ENCODE measurements at regions not wholly inside any gene's neighbourhood (a gene's known extent, or its start where the extent isn't known, plus 50 kb on each side); places are given as distances from the start of the nearest gene placed in this dataset.
A peak's percentile ranks its signal among the peaks of the same experiment; 100 is the strongest.

DNA sequence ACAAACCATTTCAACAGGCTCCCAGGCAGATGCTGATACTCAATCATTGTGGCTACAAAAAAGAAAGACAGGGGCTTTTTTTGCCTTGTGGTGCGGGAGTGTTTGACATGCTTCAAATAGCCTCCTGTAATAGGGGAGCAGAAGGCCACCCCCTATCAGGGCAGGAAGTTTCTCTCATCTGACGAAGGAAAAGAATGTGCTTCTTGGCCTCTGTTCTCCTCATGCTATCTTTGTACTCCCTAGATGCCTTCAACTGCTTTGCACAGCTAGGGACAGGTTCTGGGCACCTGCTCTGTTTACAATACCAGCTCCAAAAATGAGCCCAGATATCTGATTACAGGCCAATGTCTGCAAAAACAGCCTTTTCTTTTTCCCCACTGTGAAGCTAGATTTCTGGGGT lies 391.1 kb downstream of the STIM2 start:
- Histone ChIP-seq H3K36me3 (no peaks in the 10 kb centered on the region), H3K27me3 (no peaks in the 10 kb centered on the region), H3K27ac (no peak overlapping the region), H3K4me1 (no peaks in the 10 kb centered on the region), H3K4me3 (no peak overlapping the region), H3K9me3 (no peaks in the 10 kb centered on the region)
- no peak for DNase-seq
- 37 to 47% methylated on average over 2 of the region's 2 CpGs for WGBS, 2 donors
- FAIRE-seq: no peak
- TF ChIP-seq, protein P1, sequence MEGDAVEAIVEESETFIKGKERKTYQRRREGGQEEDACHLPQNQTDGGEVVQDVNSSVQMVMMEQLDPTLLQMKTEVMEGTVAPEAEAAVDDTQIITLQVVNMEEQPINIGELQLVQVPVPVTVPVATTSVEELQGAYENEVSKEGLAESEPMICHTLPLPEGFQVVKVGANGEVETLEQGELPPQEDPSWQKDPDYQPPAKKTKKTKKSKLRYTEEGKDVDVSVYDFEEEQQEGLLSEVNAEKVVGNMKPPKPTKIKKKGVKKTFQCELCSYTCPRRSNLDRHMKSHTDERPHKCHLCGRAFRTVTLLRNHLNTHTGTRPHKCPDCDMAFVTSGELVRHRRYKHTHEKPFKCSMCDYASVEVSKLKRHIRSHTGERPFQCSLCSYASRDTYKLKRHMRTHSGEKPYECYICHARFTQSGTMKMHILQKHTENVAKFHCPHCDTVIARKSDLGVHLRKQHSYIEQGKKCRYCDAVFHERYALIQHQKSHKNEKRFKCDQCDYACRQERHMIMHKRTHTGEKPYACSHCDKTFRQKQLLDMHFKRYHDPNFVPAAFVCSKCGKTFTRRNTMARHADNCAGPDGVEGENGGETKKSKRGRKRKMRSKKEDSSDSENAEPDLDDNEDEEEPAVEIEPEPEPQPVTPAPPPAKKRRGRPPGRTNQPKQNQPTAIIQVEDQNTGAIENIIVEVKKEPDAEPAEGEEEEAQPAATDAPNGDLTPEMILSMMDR (IDR thresholded peaks at IDR 0.05): no peak
- intact Hi-C loops (cut with DNase I): no loop called here
- ATAC-seq: no peak

DNA sequence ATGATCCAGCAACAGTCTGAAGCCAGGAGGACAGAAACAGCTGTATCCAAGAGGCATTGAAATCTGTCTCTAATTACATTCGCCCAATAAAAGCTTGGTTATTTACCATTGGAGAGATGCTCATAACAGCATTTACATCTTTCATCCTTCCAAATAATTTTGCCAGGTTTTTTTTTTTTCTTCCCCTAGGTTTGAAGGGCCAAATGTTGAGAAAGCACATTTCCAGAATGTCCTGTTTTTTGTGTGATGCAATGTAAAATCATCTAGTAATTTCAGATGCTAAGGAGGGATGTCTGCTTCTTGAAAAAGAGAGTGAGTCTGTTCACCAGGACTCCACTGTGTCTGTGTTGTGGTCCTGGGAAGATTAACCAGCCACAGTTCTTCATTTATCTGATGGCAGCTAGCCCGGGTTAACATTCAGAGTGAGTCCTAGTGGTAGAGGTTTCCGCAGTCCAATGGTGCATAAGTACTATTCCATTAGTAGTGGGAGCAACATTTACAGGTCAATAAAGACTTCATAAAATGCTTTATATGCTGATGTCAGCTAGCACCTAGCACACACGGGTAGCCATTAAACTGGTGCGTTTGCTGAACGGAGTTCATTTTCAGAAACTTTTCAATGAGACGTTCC lies 406.8 kb downstream of the STIM2 start:
- no peaks in the 10 kb centered on the region for H3K36me3 ChIP-seq
- H3K9me3 ChIP-seq: no peaks in the 10 kb centered on the region
- TF ChIP-seq, protein P1 (IDR thresholded peaks at IDR 0.05): no peak
- H3K4me3 ChIP-seq: no peak overlapping the region
- intact Hi-C loops (cut with DNase I): no loop called here
- no peaks in the 10 kb centered on the region for H3K4me1 ChIP-seq
- no peaks in the 10 kb centered on the region for H3K27me3 ChIP-seq
- FAIRE-seq (no peak), ATAC-seq (peak in 2 of 4 donors; percentile 34 to 51), DNase-seq (no peak)
- H3K27ac ChIP-seq: no peak overlapping the region
- 49 to 57% methylated on average over 7 of the region's 7 CpGs for WGBS, 2 donors

DNA sequence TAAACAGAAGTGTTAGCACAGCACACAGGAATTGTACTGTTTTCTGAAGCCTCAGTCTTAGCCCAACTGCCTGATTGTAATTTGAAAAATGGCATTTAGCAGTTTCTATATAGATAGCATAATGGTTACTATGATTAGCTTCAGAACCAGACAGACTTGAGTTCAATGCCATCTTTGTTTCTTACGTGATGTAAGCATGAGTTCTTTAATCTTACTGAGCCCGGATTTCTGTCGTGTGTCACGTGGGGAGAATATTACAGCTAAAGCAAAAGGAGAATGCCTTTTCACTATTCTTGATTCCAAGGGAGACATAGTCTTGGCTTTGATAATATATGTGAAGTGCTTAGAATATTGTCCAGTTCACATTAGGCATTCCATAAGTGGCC lies 407.3 kb downstream of the STIM2 start:
- WGBS, 2 donors: 42 to 46% methylated on average over 4 of the region's 4 CpGs
- Histone ChIP-seq H3K27ac (no peak overlapping the region), H3K9me3 (no peaks in the 10 kb centered on the region), H3K4me3 (no peak overlapping the region), H3K27me3 (no peaks in the 10 kb centered on the region), H3K36me3 (no peaks in the 10 kb centered on the region), H3K4me1 (no peaks in the 10 kb centered on the region)
- DNase-seq (no peak), ATAC-seq (no peak), FAIRE-seq (no peak)
- intact Hi-C loops (cut with DNase I): no loop called here
- TF ChIP-seq, protein P1 (IDR thresholded peaks at IDR 0.05): no peak

DNA sequence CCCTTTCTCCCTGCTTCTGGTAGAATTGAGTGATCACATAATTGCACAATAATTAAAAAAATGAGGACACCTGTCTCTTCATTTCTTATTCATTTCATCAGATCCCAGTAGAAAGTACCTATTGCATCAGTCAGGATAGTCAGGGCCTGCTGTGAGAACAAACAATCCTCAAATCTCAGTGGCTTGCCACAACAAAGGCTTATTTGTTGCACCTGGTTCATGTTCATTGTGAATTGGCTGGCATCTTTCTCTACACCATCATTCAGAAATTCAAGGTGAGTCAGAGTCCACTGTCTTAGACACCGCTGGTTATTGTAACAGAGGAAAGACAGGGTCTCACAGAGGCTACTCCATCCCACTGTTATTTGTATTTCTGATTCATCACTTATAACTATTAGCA lies 409.8 kb downstream of the STIM2 start:
- no peak for FAIRE-seq
- TF ChIP-seq, protein P1 (IDR thresholded peaks at IDR 0.05): no peak
- intact Hi-C loops (cut with DNase I): no loop called here
- Histone ChIP-seq H3K9me3 (no peaks in the 10 kb centered on the region), H3K4me3 (no peak overlapping the region), H3K27me3 (no peaks in the 10 kb centered on the region), H3K4me1 (no peaks in the 10 kb centered on the region), H3K27ac (no peak overlapping the region), H3K36me3 (no peaks in the 10 kb centered on the region)
- no peak for DNase-seq
- 74 to 75% methylated on average over 1 of the region's 1 CpG for WGBS, 2 donors
- ATAC-seq: no peak

DNA sequence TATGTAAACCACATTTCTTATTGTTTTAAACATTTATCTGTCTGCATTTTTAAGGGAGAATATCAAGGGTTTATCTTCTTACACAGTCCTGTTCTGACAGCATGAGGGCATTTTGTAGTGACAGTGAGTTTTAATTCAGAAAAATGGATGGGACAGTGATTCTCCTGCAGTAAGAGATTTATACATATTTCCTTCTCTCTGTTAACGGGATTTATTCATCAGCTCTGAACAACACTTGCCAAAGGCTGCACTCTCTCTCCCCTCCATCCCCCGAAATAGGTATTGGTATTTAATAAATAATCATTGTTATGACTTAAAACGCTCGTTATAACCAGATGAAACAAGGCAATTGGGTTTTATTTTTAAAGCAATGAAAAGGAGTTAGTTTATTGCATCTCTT lies 410.9 kb downstream of the STIM2 start:
- ATAC-seq: no peak
- intact Hi-C loops (cut with DNase I): no loop called here
- H3K27me3 ChIP-seq: no peaks in the 10 kb centered on the region
- no peaks in the 10 kb centered on the region for H3K4me1 ChIP-seq
- H3K9me3 ChIP-seq: no peaks in the 10 kb centered on the region
- TF ChIP-seq, protein P1 (IDR thresholded peaks at IDR 0.05): no peak
- WGBS, 2 donors: 53 to 75% methylated on average over 4 of the region's 4 CpGs
- H3K4me3 ChIP-seq: no peak overlapping the region
- no peak overlapping the region for H3K27ac ChIP-seq
- no peak for DNase-seq
- FAIRE-seq: no peak
- no peaks in the 10 kb centered on the region for H3K36me3 ChIP-seq
